ENCODE measurements at regions not wholly inside any gene's neighbourhood (a gene's known extent, or its start where the extent isn't known, plus 50 kb on each side); places are given as distances from the start of the nearest gene placed in this dataset.

GRCh38 chr5:52119768-52120167, 667.9 kb upstream of the ITGA1 start:
- H3K4me3 ChIP-seq: no peak overlapping the region
- no peak for ATAC-seq (ENCODE audit: low FRiP score in 2 of 2)
- 18 to 33% methylated on average over 1 of the region's 1 CpG for WGBS, 2 donors
- no peak for DNase-seq
- H3K27me3 ChIP-seq: no peaks in the 10 kb centered on the region
- H3K4me1 ChIP-seq: no peaks in the 10 kb centered on the region
- H3K9me3 ChIP-seq: no peaks in the 10 kb centered on the region
- H3K36me3 ChIP-seq: no peaks in the 10 kb centered on the region
- TF ChIP-seq POLR2A (IDR thresholded peaks at IDR 0.05) (no peak), CTCF (IDR thresholded peaks at IDR 0.05) (no peak), EP300 (IDR thresholded peaks at IDR 0.05) (no peak), POLR2AphosphoS5 (IDR thresholded peaks at IDR 0.05) (no peak)
- no peak overlapping the region for H3K27ac ChIP-seq

- Histone ChIP-seq H3K9me3 (no peaks in the 10 kb centered on the region), H3K4me3 (no peak overlapping the region), H3K27ac (no peak overlapping the region), H3K27me3 (no peaks in the 10 kb centered on the region), H3K4me1 (no peaks in the 10 kb centered on the region), H3K36me3 (no peaks in the 10 kb centered on the region)
- TF ChIP-seq POLR2A (IDR thresholded peaks at IDR 0.05) (no peak), EP300 (IDR thresholded peaks at IDR 0.05) (no peak), CTCF (IDR thresholded peaks at IDR 0.05) (no peak)
- ATAC-seq (ENCODE audit: low FRiP score in 2 of 2) (no peak), DNase-seq (no peak)
- 73 to 81% methylated on average over 3 of the region's 3 CpGs for WGBS, 2 donors
These were observed 655.7 kb upstream of the ITGA1 start for GRCh38 chr5:52132053-52132452.

- Histone ChIP-seq H3K36me3 (no peaks in the 10 kb centered on the region), H3K4me1 (no peaks in the 10 kb centered on the region), H3K27me3 (no peaks in the 10 kb centered on the region), H3K27ac (no peak overlapping the region), H3K4me3 (no peak overlapping the region), H3K9me3 (no peaks in the 10 kb centered on the region)
- WGBS, 2 donors: 27 to 45% methylated on average over 3 of the region's 3 CpGs
- TF ChIP-seq POLR2A (IDR thresholded peaks at IDR 0.05): no peak
- TF ChIP-seq POLR2AphosphoS5 (IDR thresholded peaks at IDR 0.05): no peak
- TF ChIP-seq CTCF (IDR thresholded peaks at IDR 0.05): no peak
- no peak for TF ChIP-seq EP300 (IDR thresholded peaks at IDR 0.05)
- DNase-seq (no peak), ATAC-seq (ENCODE audit: low FRiP score in 2 of 2) (no peak)
These were observed 653.6 kb upstream of the ITGA1 start for GRCh38 chr5:52134013-52134650.

- no peaks in the 10 kb centered on the region for H3K36me3 ChIP-seq
- no peak overlapping the region for H3K4me3 ChIP-seq
- no peaks in the 10 kb centered on the region for H3K27me3 ChIP-seq
- H3K27ac ChIP-seq: no peak overlapping the region
- no peak for DNase-seq
- no peaks in the 10 kb centered on the region for H3K9me3 ChIP-seq
- ATAC-seq (ENCODE audit: low FRiP score in 2 of 2): no peak
- 57 to 74% methylated on average over 3 of the region's 3 CpGs for WGBS, 2 donors
- TF ChIP-seq CTCF (IDR thresholded peaks at IDR 0.05): no peak
- no peak for TF ChIP-seq EP300 (IDR thresholded peaks at IDR 0.05)
- no peak for TF ChIP-seq POLR2A (IDR thresholded peaks at IDR 0.05)
- TF ChIP-seq POLR2AphosphoS5 (IDR thresholded peaks at IDR 0.05): no peak
- no peaks in the 10 kb centered on the region for H3K4me1 ChIP-seq
These were observed 647.7 kb upstream of the ITGA1 start for GRCh38 chr5:52139888-52140615.

GRCh38 chr5:52148679-52149078, 639.0 kb upstream of the ITGA1 start:
- DNase-seq: no peak

More at GRCh38 chr5:52148679-52149078, 639.0 kb upstream of the ITGA1 start:
- no peaks in the 10 kb centered on the region for H3K27me3 ChIP-seq
- H3K4me3 ChIP-seq: no peak overlapping the region
- no peaks in the 10 kb centered on the region for H3K4me1 ChIP-seq
- TF ChIP-seq CTCF (IDR thresholded peaks at IDR 0.05): no peak
- no peak for TF ChIP-seq EP300 (IDR thresholded peaks at IDR 0.05)
- TF ChIP-seq POLR2A (IDR thresholded peaks at IDR 0.05): no peak
- ATAC-seq (ENCODE audit: low FRiP score in 2 of 2): no peak
- H3K9me3 ChIP-seq: no peaks in the 10 kb centered on the region
- no peak overlapping the region for H3K27ac ChIP-seq
- no peaks in the 10 kb centered on the region for H3K36me3 ChIP-seq
